Thoracic aorta (tissue), 2 donors: ENCODE measurements at regions not wholly inside any gene's neighbourhood (a gene's known extent, or its start where the extent isn't known, plus 50 kb on each side); places are given as distances from the start of the nearest gene placed in this dataset.

Source experiments
- ATAC-seq: fragments of 150-250 bp; one replicate; pipeline ENCODE4 v1.8.0; 2017; ENCODE audit warnings: low read depth; ENCODE audit not compliant: insufficient number of reproducible peaks, low FRiP score
- DNase-seq: peaks from one replicate; pipeline ENCODE4 v3.0.0-alpha.2; 2020; ENCODE audit warnings: low spot score
- H3K27ac ChIP-seq, 2 donors: fragments of 200-600 bp; sonication (generic); 1 replicate in 1 of 2; 2 replicates in 1 of 2; pipeline ENCODE4 v1.5.1; 2016; ENCODE audit warnings: mild to moderate bottlenecking in 2 of 2, moderate library complexity in 2 of 2
- H3K27me3 ChIP-seq: fragments of 200-600 bp; sonication (generic); replicated peaks from 2 replicates; pipeline ENCODE4 v1.6.0; 2016; ENCODE audit warnings: mild to moderate bottlenecking; ENCODE audit not compliant: insufficient read depth
- H3K36me3 ChIP-seq: fragments of 200-600 bp; sonication (generic); one replicate; pipeline ENCODE4 v1.5.1; 2016
- H3K4me1 ChIP-seq, 2 donors: fragments of 200-600 bp; sonication (generic); 1 replicate in 1 of 2; 2 replicates in 1 of 2; pipeline versions ENCODE4 v1.5.1 to v1.6.0; 2016; ENCODE audit warnings: low read depth in 2 of 2, mild to moderate bottlenecking in 1 of 2; ENCODE audit not compliant: control insufficient read depth in 1 of 2
- H3K4me3 ChIP-seq: fragments of 200-600 bp; sonication (generic); 2 replicates; pipeline ENCODE4 v1.5.1; 2016; ENCODE audit warnings: mild to moderate bottlenecking
- H3K9me3 ChIP-seq: fragments of 200-600 bp; sonication (generic); 2 replicates; pipeline ENCODE4 v1.5.1; 2016
- CTCF ChIP-seq: fragments of 200-600 bp; sonication (generic); IDR thresholded peaks from one replicate; pipeline ENCODE4 v1.5.1; 2019; ENCODE audit warnings: antibody characterized with exemption

- no peak for DNase-seq
- Histone ChIP-seq H3K4me1 (no peaks in the 10 kb centered on the region), H3K4me3 (no peak overlapping the region), H3K27ac (no peak overlapping the region), H3K27me3 (no peaks in the 10 kb centered on the region), H3K9me3 (no peaks in the 10 kb centered on the region), H3K36me3 (no peaks in the 10 kb centered on the region)
- ATAC-seq: no peak
- no peak for TF ChIP-seq CTCF
Measured at GRCh38 chr5:87054821-87055220, 212.9 kb upstream of the RASA1 start.

- H3K27me3 ChIP-seq: no peaks in the 10 kb centered on the region
- H3K36me3 ChIP-seq: no peaks in the 10 kb centered on the region
- no peak overlapping the region for H3K27ac ChIP-seq
- DNase-seq: no peak
- H3K9me3 ChIP-seq: no peaks in the 10 kb centered on the region
- no peak overlapping the region for H3K4me3 ChIP-seq
- no peak for ATAC-seq
- no peak for TF ChIP-seq CTCF
- H3K4me1 ChIP-seq: no peaks in the 10 kb centered on the region
Measured at GRCh38 chr5:87061046-87061445, 206.6 kb upstream of the RASA1 start.

GRCh38 chr5:87069311-87069710 is 198.4 kb upstream of the RASA1 start:
- no peaks in the 10 kb centered on the region for H3K27me3 ChIP-seq
- no peak overlapping the region for H3K4me3 ChIP-seq
- no peaks in the 10 kb centered on the region for H3K36me3 ChIP-seq
- no peak overlapping the region for H3K27ac ChIP-seq
- ATAC-seq: no peak
- no peak for TF ChIP-seq CTCF
- H3K9me3 ChIP-seq: no peaks in the 10 kb centered on the region
- H3K4me1 ChIP-seq: no peaks in the 10 kb centered on the region
- DNase-seq: no peak

GRCh38 chr5:87069974-87070608 is 197.6 kb upstream of the RASA1 start:
- Histone ChIP-seq H3K36me3 (no peaks in the 10 kb centered on the region), H3K9me3 (no peaks in the 10 kb centered on the region), H3K27ac (no peak overlapping the region), H3K4me3 (no peak overlapping the region), H3K27me3 (no peaks in the 10 kb centered on the region), H3K4me1 (no peaks in the 10 kb centered on the region)
- ATAC-seq: peak; percentile 12
- DNase-seq: no peak
- TF ChIP-seq CTCF: peak; percentile 66

- no peaks in the 10 kb centered on the region for H3K36me3 ChIP-seq
- DNase-seq (no peak), ATAC-seq (no peak)
- no peaks in the 10 kb centered on the region for H3K9me3 ChIP-seq
- H3K27ac ChIP-seq: no peak overlapping the region
- H3K4me3 ChIP-seq: no peak overlapping the region
- no peak for TF ChIP-seq CTCF
- no peaks in the 10 kb centered on the region for H3K27me3 ChIP-seq
- no peaks in the 10 kb centered on the region for H3K4me1 ChIP-seq
Measured at GRCh38 chr5:87074072-87074471, 193.6 kb upstream of the RASA1 start.
